ENCODE measurements at regions not wholly inside any gene's neighbourhood (a gene's known extent, or its start where the extent isn't known, plus 50 kb on each side); places are given as distances from the start of the nearest gene placed in this dataset.

GRCh38 chr2:221153226-221153625, 418.9 kb downstream of the EPHA4 start:
- no peak for TF ChIP-seq CTCF (IDR thresholded peaks at IDR 0.05)
- no peak for TF ChIP-seq POLR2A (IDR thresholded peaks at IDR 0.05)

Measured in thyroid gland (tissue), 4 donors.